ENCODE measurements at regions not wholly inside any gene's neighbourhood (a gene's known extent, or its start where the extent isn't known, plus 50 kb on each side); places are given as distances from the start of the nearest gene placed in this dataset.

GRCh38 chr18:73684647-73685046 is 463.0 kb downstream of the FBXO15 start:
- Histone ChIP-seq H3K27me3 (ENCODE audit: control insufficient read depth, insufficient read depth, low read length) (no peaks in the 10 kb centered on the region), H3K4me3 (replicated peaks in 1 of 4; ENCODE audit: control extremely low read depth in 1 of 4, insufficient read depth in 1 of 4, low read depth in 3 of 4, low read length in 4 of 4) (no peak overlapping the region), H3K79me2 (ENCODE audit: control insufficient read depth, insufficient read depth, low read length) (peaks cover 3% of the 10 kb centered on the region), H2AFZ (ENCODE audit: low read length) (no peak overlapping the region), H3K27ac (ENCODE audit: insufficient read depth, low read length) (no peak overlapping the region), H3K9me3 (ENCODE audit: control insufficient read depth, insufficient read depth, low read depth, low read length) (no peaks in the 10 kb centered on the region), H3K9ac (ENCODE audit: insufficient read depth, low read length) (no peak overlapping the region), H3K4me1 (ENCODE audit: control insufficient read depth, extremely low read depth, insufficient read depth, low read length) (peaks cover 7% of the 10 kb centered on the region), H3K36me3 (ENCODE audit: control insufficient read depth, insufficient read depth, low read length) (peaks cover 2% of the 10 kb centered on the region), H3K4me2 (ENCODE audit: extremely low read depth, insufficient read depth, low read length) (no peak overlapping the region), H4K20me1 (ENCODE audit: control insufficient read depth, extremely low read depth, insufficient read depth, low read length) (no peaks in the 10 kb centered on the region)
- no peak for TF ChIP-seq CTCF (conservative IDR thresholded peaks at IDR 0.05 in 1 of 2, IDR thresholded peaks at IDR 0.05 in 1 of 2; ENCODE audit: low read depth in 1 of 2, low read length in 2 of 2)
- TF ChIP-seq EZH2 (IDR thresholded peaks at IDR 0.05; ENCODE audit: low read length, missing control alignments) = no peak
- DNase-seq (ENCODE audit: low read depth in 2 of 2) = peak in 1 of 2 donors; percentile 65

GRCh38 chr18:73683409-73684238 is 464.0 kb downstream of the FBXO15 start:
- Histone ChIP-seq H4K20me1 (ENCODE audit: control insufficient read depth, extremely low read depth, insufficient read depth, low read length) (no peaks in the 10 kb centered on the region), H3K9me3 (ENCODE audit: control insufficient read depth, insufficient read depth, low read depth, low read length) (no peaks in the 10 kb centered on the region), H3K27me3 (ENCODE audit: control insufficient read depth, insufficient read depth, low read length) (no peaks in the 10 kb centered on the region), H3K36me3 (ENCODE audit: control insufficient read depth, insufficient read depth, low read length) (peaks cover 2% of the 10 kb centered on the region), H2AFZ (ENCODE audit: low read length) (no peak overlapping the region), H3K4me1 (ENCODE audit: control insufficient read depth, extremely low read depth, insufficient read depth, low read length) (peaks cover 1% of the 10 kb centered on the region), H3K27ac (ENCODE audit: insufficient read depth, low read length) (no peak overlapping the region), H3K4me3 (replicated peaks in 1 of 4; ENCODE audit: control extremely low read depth in 1 of 4, insufficient read depth in 1 of 4, low read depth in 3 of 4, low read length in 4 of 4) (no peak overlapping the region), H3K4me2 (ENCODE audit: extremely low read depth, insufficient read depth, low read length) (no peak overlapping the region), H3K9ac (ENCODE audit: insufficient read depth, low read length) (no peak overlapping the region), H3K79me2 (ENCODE audit: control insufficient read depth, insufficient read depth, low read length) (peaks cover 3% of the 10 kb centered on the region)
- DNase-seq (ENCODE audit: low read depth in 2 of 2) = peak; percentile 41 to 58
- TF ChIP-seq EZH2 (IDR thresholded peaks at IDR 0.05; ENCODE audit: low read length, missing control alignments) (no peak), CTCF (conservative IDR thresholded peaks at IDR 0.05 in 1 of 2, IDR thresholded peaks at IDR 0.05 in 1 of 2; ENCODE audit: low read depth in 1 of 2, low read length in 2 of 2) (no peak)

- H3K27me3 ChIP-seq (ENCODE audit: control insufficient read depth, insufficient read depth, low read length) = no peaks in the 10 kb centered on the region
- H3K27ac ChIP-seq (ENCODE audit: insufficient read depth, low read length) = no peak overlapping the region
- DNase-seq (ENCODE audit: low read depth in 2 of 2) = no peak
- no peaks in the 10 kb centered on the region for H3K4me1 ChIP-seq (ENCODE audit: control insufficient read depth, extremely low read depth, insufficient read depth, low read length)
- TF ChIP-seq CTCF (conservative IDR thresholded peaks at IDR 0.05 in 1 of 2, IDR thresholded peaks at IDR 0.05 in 1 of 2; ENCODE audit: low read depth in 1 of 2, low read length in 2 of 2) (no peak), EZH2 (IDR thresholded peaks at IDR 0.05; ENCODE audit: low read length, missing control alignments) (no peak)
- no peaks in the 10 kb centered on the region for H3K9me3 ChIP-seq (ENCODE audit: control insufficient read depth, insufficient read depth, low read depth, low read length)
- H2AFZ ChIP-seq (ENCODE audit: low read length) = no peak overlapping the region
- H3K79me2 ChIP-seq (ENCODE audit: control insufficient read depth, insufficient read depth, low read length) = no peaks in the 10 kb centered on the region
- H3K9ac ChIP-seq (ENCODE audit: insufficient read depth, low read length) = no peak overlapping the region
- H3K4me3 ChIP-seq (replicated peaks in 1 of 4; ENCODE audit: control extremely low read depth in 1 of 4, insufficient read depth in 1 of 4, low read depth in 3 of 4, low read length in 4 of 4) = no peak overlapping the region
- peaks cover 2% of the 10 kb centered on the region for H3K36me3 ChIP-seq (ENCODE audit: control insufficient read depth, insufficient read depth, low read length)
- H3K4me2 ChIP-seq (ENCODE audit: extremely low read depth, insufficient read depth, low read length) = no peak overlapping the region
- no peaks in the 10 kb centered on the region for H4K20me1 ChIP-seq (ENCODE audit: control insufficient read depth, extremely low read depth, insufficient read depth, low read length)
Observed at GRCh38 chr18:73681912-73682311, 465.7 kb downstream of the FBXO15 start.

All from fibroblast of lung (primary cell).